ENCODE measurements at regions not wholly inside any gene's neighbourhood (a gene's known extent, or its start where the extent isn't known, plus 50 kb on each side); places are given as distances from the start of the nearest gene placed in this dataset.

GRCh38 chr1:34331020-34331926 is 154.6 kb downstream of the C1orf94 start:
- DNase-seq: no peak

GRCh38 chr1:34332996-34333395 is 156.3 kb downstream of the C1orf94 start:
- no peak for DNase-seq

GRCh38 chr1:34338871-34339270 is 162.2 kb downstream of the C1orf94 start:
- no peak for DNase-seq

GRCh38 chr1:34341896-34342295 is 165.2 kb downstream of the C1orf94 start:
- no peak for DNase-seq

GRCh38 chr1:34342334-34342733 is 165.6 kb downstream of the C1orf94 start:
- no peak for DNase-seq

GRCh38 chr1:34346128-34346527 is 169.4 kb downstream of the C1orf94 start:
- no peak for DNase-seq

- no peak for DNase-seq
These were observed 176.7 kb downstream of the C1orf94 start for GRCh38 chr1:34353409-34353808.

GRCh38 chr1:34354367-34354766 is 177.7 kb downstream of the C1orf94 start:
- no peak for DNase-seq

- DNase-seq: no peak
These were observed 180.1 kb downstream of the C1orf94 start for GRCh38 chr1:34356853-34357252.

GRCh38 chr1:34358636-34359035 is 181.9 kb downstream of the C1orf94 start:
- DNase-seq: no peak

GRCh38 chr1:34359411-34359810 is 182.7 kb downstream of the C1orf94 start:
- no peak for DNase-seq

GRCh38 chr1:34360574-34360973 is 183.9 kb downstream of the C1orf94 start:
- no peak for DNase-seq

- no peak for DNase-seq
These were observed 184.4 kb downstream of the C1orf94 start for GRCh38 chr1:34361121-34361520.

GRCh38 chr1:34361781-34362357 is 185.2 kb downstream of the C1orf94 start:
- DNase-seq: no peak

GRCh38 chr1:34362949-34363348 is 186.2 kb downstream of the C1orf94 start:
- DNase-seq: no peak

- DNase-seq: no peak
These were observed 186.7 kb downstream of the C1orf94 start for GRCh38 chr1:34363447-34363846.

- no peak for DNase-seq
These were observed 187.2 kb downstream of the C1orf94 start for GRCh38 chr1:34363915-34364314.

GRCh38 chr1:34364376-34364775 is 187.7 kb downstream of the C1orf94 start:
- no peak for DNase-seq

- no peak for DNase-seq
These were observed 188.6 kb downstream of the C1orf94 start for GRCh38 chr1:34365295-34365694.

GRCh38 chr1:34366875-34367624 is 190.3 kb downstream of the C1orf94 start:
- no peak for DNase-seq

GRCh38 chr1:34367954-34368353 is 191.2 kb downstream of the C1orf94 start:
- no peak for DNase-seq

GRCh38 chr1:34369701-34370455 is 193.2 kb downstream of the C1orf94 start:
- no peak for DNase-seq

- no peak for DNase-seq
These were observed 194.0 kb downstream of the C1orf94 start for GRCh38 chr1:34370748-34371147.
